GM23338 (cell line): ENCODE measurements at regions not wholly inside any gene's neighbourhood (a gene's known extent, or its start where the extent isn't known, plus 50 kb on each side); places are given as distances from the start of the nearest gene placed in this dataset.

Experiments
- ATAC-seq: fragments of 200-7000 bp; cut with Tn5 transposase; 3 replicates; pipeline ENCODE4 v1.9.1; 2020
- DNase-seq: peaks from one replicate; pipeline ENCODE4 v3.0.0-alpha.2; 2015; ENCODE audit warnings: low spot score
- H2AFZ ChIP-seq: fragments of 200-600 bp; sonication (generic); 2 replicates; pipeline ENCODE4 v1.8.0; 2016; ENCODE audit warnings: antibody characterized with exemption, mild to moderate bottlenecking, moderate library complexity
- H3F3A ChIP-seq: fragments of 200-600 bp; sonication (generic); replicated peaks from 2 replicates; pipeline ENCODE4 v1.8.0; 2017; ENCODE audit warnings: antibody characterized with exemption, mixed run types, low read depth
- H3K27ac ChIP-seq: fragments of 200-600 bp; sonication (generic); 2 replicates; pipeline ENCODE4 v1.6.1; 2016; ENCODE audit warnings: low read depth
- H3K27me3 ChIP-seq: fragments of 200-600 bp; sonication (generic); 2 replicates; pipeline ENCODE4 v1.8.0; 2016; ENCODE audit warnings: mild to moderate bottlenecking, mixed run types, moderate library complexity; ENCODE audit not compliant: insufficient read depth
- H3K36me3 ChIP-seq: fragments of 200-600 bp; sonication (generic); 2 replicates; pipeline ENCODE4 v1.8.0; 2016; ENCODE audit warnings: mild to moderate bottlenecking; ENCODE audit not compliant: insufficient read depth
- H3K4me1 ChIP-seq: fragments of 200-600 bp; sonication (generic); 2 replicates; pipeline ENCODE4 v1.8.0; 2016; ENCODE audit warnings: mild to moderate bottlenecking, moderate library complexity; ENCODE audit not compliant: insufficient read depth
- H3K4me2 ChIP-seq: fragments of 200-600 bp; sonication (generic); 2 replicates; pipeline ENCODE4 v1.7.1; 2017; ENCODE audit warnings: mixed run types
- H3K4me3 ChIP-seq: fragments of 200-600 bp; sonication (generic); 2 replicates; pipeline ENCODE4 v1.6.1; 2016; ENCODE audit warnings: mixed run types
- H3K79me2 ChIP-seq: fragments of 200-600 bp; sonication (generic); replicated peaks from 2 replicates; pipeline ENCODE4 v1.8.0; 2017; ENCODE audit warnings: mild to moderate bottlenecking; ENCODE audit not compliant: insufficient read depth
- H3K9me2 ChIP-seq: fragments of 200-600 bp; sonication (generic); 2 replicates; pipeline ENCODE4 v1.8.0; 2017; ENCODE audit not compliant: insufficient read depth
- H4K20me1 ChIP-seq: fragments of 200-600 bp; sonication (generic); replicated peaks from 2 replicates; pipeline ENCODE4 v1.8.0; 2017; ENCODE audit warnings: mild to moderate bottlenecking; ENCODE audit not compliant: insufficient read depth
- H3K27ac Mint-ChIP-seq: 2 replicates; pipeline ENCODE4 v1.8.0; 2020; ENCODE audit warnings: inconsistent platforms, mild to moderate bottlenecking, moderate library complexity, mixed read lengths
- H3K27me3 Mint-ChIP-seq: 3 replicates; pipeline ENCODE4 v1.8.0; 2022; ENCODE audit warnings: low read depth, mild to moderate bottlenecking, moderate library complexity, mixed read lengths, inconsistent platforms; ENCODE audit not compliant: insufficient read depth, poor library complexity
- H3K36me3 Mint-ChIP-seq: 3 replicates; pipeline ENCODE4 v1.8.0; 2021; ENCODE audit warnings: low read depth, mild to moderate bottlenecking, inconsistent platforms, moderate library complexity, mixed read lengths
- H3K4me1 Mint-ChIP-seq: 3 replicates; pipeline ENCODE4 v1.8.0; 2020; ENCODE audit warnings: mild to moderate bottlenecking, inconsistent platforms, mixed read lengths
- H3K4me3 Mint-ChIP-seq: 3 replicates; pipeline ENCODE4 v1.8.0; 2021; ENCODE audit warnings: moderate library complexity, mild to moderate bottlenecking, inconsistent platforms, mixed read lengths
- H3K9me3 Mint-ChIP-seq: 3 replicates; pipeline ENCODE4 v1.8.0; 2020; ENCODE audit warnings: moderate library complexity, mild to moderate bottlenecking, inconsistent platforms, mixed read lengths
- EZH2 ChIP-seq: fragments of 200-600 bp; sonication (generic); IDR thresholded peaks from one replicate; pipeline ENCODE4 v1.8.0; 2017; ENCODE audit warnings: antibody characterized with exemption, mild to moderate bottlenecking, low read depth; ENCODE audit not compliant: unreplicated experiment
- JUNB ChIP-seq: IDR thresholded peaks from one replicate; pipeline ENCODE4 v1.6.1; 2016; ENCODE audit warnings: antibody characterized with exemption; ENCODE audit not compliant: unreplicated experiment
- NANOG ChIP-seq: IDR thresholded peaks from 2 replicates; pipeline ENCODE4 v1.6.1; 2016; ENCODE audit warnings: antibody characterized with exemption, borderline replicate concordance
- POLR2AphosphoS5 ChIP-seq: IDR thresholded peaks from 2 replicates; pipeline ENCODE4 v1.6.1; 2016; ENCODE audit warnings: antibody characterized with exemption, low read depth
- STAT1 ChIP-seq: IDR thresholded peaks from one replicate; pipeline ENCODE4 v1.6.1; 2016; ENCODE audit warnings: antibody characterized with exemption; ENCODE audit not compliant: unreplicated experiment
- TF ChIP-seq, protein P1 (sequence below): fragments of 250-450 bp; sonication (Bioruptor Pico); IDR thresholded peaks from 2 replicates; pipeline ENCODE4 v1.5.0; 2020; ENCODE audit warnings: mild to moderate bottlenecking, moderate library complexity
- TF ChIP-seq, protein P2 (sequence below): IDR thresholded peaks from 2 replicates; pipeline ENCODE4 v1.6.1; 2016; ENCODE audit warnings: antibody characterized with exemption

DNA sequence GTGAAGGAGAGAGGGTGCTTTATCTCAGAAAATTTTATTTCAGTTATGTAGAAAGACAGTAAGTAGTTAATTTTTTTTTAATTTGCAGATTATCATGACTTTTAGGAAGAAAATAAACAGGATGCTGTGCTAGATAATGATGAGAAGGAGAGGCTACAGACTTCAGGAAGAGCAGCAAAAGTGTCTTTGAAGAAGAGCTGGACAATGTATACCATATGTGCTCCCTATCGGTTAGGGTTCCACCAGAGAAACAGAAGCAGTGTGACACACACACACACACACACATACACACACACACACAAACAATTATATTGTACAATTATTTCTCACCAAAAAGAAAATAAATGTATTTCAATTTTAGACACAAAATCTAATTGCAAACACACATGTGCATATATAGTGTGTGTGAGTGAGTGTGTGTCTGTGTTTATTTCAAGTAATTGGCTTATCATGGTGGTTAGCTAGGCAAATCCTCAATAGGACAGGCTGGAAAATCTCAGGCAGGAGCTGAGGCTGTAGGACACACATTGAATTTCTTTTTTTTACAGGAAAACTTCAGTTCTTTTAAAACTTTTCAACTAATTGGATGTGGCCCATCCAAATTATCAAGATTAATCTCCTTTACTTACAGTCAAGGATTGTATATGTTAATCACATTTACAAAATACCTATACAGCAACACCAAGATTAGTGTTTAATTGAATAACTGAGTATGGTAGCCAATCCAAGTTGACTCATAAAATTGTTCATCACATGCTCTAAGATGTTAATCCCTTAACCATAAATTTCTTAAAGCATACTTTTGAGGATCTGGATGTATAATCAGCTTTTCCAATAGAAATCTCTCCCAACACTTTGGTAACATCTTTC lies 235.8 kb upstream of the DCN start (continued):
- TF ChIP-seq, protein P1, sequence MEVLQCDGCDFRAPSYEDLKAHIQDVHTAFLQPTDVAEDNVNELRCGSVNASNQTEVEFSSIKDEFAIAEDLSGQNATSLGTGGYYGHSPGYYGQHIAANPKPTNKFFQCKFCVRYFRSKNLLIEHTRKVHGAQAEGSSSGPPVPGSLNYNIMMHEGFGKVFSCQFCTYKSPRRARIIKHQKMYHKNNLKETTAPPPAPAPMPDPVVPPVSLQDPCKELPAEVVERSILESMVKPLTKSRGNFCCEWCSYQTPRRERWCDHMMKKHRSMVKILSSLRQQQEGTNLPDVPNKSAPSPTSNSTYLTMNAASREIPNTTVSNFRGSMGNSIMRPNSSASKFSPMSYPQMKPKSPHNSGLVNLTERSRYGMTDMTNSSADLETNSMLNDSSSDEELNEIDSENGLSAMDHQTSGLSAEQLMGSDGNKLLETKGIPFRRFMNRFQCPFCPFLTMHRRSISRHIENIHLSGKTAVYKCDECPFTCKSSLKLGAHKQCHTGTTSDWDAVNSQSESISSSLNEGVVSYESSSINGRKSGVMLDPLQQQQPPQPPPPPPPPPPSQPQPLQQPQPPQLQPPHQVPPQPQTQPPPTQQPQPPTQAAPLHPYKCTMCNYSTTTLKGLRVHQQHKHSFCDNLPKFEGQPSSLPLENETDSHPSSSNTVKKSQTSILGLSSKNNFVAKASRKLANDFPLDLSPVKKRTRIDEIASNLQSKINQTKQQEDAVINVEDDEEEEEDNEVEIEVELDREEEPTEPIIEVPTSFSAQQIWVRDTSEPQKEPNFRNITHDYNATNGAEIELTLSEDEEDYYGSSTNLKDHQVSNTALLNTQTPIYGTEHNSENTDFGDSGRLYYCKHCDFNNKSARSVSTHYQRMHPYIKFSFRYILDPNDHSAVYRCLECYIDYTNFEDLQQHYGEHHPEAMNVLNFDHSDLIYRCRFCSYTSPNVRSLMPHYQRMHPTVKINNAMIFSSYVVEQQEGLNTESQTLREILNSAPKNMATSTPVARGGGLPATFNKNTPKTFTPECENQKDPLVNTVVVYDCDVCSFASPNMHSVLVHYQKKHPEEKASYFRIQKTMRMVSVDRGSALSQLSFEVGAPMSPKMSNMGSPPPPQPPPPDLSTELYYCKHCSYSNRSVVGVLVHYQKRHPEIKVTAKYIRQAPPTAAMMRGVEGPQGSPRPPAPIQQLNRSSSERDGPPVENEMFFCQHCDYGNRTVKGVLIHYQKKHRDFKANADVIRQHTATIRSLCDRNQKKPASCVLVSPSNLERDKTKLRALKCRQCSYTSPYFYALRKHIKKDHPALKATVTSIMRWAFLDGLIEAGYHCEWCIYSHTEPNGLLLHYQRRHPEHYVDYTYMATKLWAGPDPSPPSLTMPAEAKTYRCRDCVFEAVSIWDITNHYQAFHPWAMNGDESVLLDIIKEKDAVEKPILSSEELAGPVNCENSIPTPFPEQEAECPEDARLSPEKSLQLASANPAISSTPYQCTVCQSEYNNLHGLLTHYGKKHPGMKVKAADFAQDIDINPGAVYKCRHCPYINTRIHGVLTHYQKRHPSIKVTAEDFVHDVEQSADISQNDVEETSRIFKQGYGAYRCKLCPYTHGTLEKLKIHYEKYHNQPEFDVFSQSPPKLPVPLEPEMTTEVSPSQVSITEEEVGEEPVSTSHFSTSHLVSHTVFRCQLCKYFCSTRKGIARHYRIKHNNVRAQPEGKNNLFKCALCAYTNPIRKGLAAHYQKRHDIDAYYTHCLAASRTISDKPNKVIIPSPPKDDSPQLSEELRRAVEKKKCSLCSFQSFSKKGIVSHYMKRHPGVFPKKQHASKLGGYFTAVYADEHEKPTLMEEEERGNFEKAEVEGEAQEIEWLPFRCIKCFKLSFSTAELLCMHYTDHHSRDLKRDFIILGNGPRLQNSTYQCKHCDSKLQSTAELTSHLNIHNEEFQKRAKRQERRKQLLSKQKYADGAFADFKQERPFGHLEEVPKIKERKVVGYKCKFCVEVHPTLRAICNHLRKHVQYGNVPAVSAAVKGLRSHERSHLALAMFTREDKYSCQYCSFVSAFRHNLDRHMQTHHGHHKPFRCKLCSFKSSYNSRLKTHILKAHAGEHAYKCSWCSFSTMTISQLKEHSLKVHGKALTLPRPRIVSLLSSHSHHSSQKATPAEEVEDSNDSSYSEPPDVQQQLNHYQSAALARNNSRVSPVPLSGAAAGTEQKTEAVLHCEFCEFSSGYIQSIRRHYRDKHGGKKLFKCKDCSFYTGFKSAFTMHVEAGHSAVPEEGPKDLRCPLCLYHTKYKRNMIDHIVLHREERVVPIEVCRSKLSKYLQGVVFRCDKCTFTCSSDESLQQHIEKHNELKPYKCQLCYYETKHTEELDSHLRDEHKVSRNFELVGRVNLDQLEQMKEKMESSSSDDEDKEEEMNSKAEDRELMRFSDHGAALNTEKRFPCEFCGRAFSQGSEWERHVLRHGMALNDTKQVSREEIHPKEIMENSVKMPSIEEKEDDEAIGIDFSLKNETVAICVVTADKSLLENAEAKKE: no peak
- no peak for TF ChIP-seq POLR2AphosphoS5
- no peak for TF ChIP-seq NANOG
- no peak for TF ChIP-seq STAT1
- no peak for TF ChIP-seq EZH2
- TF ChIP-seq, protein P2, sequence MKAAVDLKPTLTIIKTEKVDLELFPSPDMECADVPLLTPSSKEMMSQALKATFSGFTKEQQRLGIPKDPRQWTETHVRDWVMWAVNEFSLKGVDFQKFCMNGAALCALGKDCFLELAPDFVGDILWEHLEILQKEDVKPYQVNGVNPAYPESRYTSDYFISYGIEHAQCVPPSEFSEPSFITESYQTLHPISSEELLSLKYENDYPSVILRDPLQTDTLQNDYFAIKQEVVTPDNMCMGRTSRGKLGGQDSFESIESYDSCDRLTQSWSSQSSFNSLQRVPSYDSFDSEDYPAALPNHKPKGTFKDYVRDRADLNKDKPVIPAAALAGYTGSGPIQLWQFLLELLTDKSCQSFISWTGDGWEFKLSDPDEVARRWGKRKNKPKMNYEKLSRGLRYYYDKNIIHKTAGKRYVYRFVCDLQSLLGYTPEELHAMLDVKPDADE: no peak

DNA sequence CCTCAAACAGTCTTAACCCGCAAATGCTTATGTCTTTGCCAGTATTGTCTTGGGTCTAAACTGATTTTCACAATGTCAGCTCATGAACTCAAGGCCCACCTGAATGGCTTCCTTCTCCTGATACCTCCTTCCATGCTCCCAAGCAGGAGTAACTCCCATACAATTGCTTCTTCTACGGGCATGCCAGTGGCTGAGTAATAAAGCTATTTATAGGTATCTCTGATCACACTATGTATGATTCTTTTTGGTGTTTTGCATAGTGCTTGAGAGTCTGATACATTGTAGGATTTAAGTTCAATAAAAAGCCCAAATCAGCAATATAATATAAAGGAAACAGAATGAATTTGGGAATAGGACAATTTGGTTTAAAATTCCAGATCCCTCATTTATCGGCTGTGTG lies 235.0 kb upstream of the DCN start:
- H4K20me1 ChIP-seq: no peaks in the 10 kb centered on the region
- no peaks in the 10 kb centered on the region for H3K36me3 ChIP-seq
- Mint-ChIP-seq H3K4me3 (no peak overlapping the region), H3K4me1 (peaks cover 18% of the 10 kb centered on the region), H3K27ac (no peak overlapping the region), H3K9me3 (no peaks in the 10 kb centered on the region), H3K27me3 (peaks cover 2% of the 10 kb centered on the region), H3K36me3 (no peaks in the 10 kb centered on the region)
- no peaks in the 10 kb centered on the region for H3F3A ChIP-seq
- ATAC-seq (no peak), DNase-seq (no peak)
- H3K27ac ChIP-seq: no peak overlapping the region
- no peak overlapping the region for H2AFZ ChIP-seq
- no peaks in the 10 kb centered on the region for H3K79me2 ChIP-seq
- no peak overlapping the region for H3K4me2 ChIP-seq
- no peak overlapping the region for H3K4me3 ChIP-seq
- H3K9me2 ChIP-seq: no peaks in the 10 kb centered on the region
- no peaks in the 10 kb centered on the region for H3K27me3 ChIP-seq
- peaks cover 22% of the 10 kb centered on the region for H3K4me1 ChIP-seq
- TF ChIP-seq, protein P2: no peak
- no peak for TF ChIP-seq JUNB
